CD14-positive monocyte (primary cell): ENCODE measurements at regions not wholly inside any gene's neighbourhood (a gene's known extent, or its start where the extent isn't known, plus 50 kb on each side); places are given as distances from the start of the nearest gene placed in this dataset.

Experiments used
- DNase-seq, 3 donors: peaks; one replicate each; pipeline ENCODE4 v3.0.0-alpha.2; 2011 to 2022
- H2AFZ ChIP-seq: 2 replicates; pipeline ENCODE4 v1.6.0; 2012; ENCODE audit warnings: mild to moderate bottlenecking, low read depth, low read length, inconsistent platforms; ENCODE audit not compliant: insufficient read depth, poor library complexity, severe bottlenecking
- H3K27ac ChIP-seq, 2 donors: 1 replicate in 1 of 2; 2 replicates in 1 of 2; pipeline ENCODE4 v1.5.1; 2012 to 2013; ENCODE audit warnings: low read length in 2 of 2, control low read depth in 1 of 2, inconsistent platforms in 1 of 2, low read depth in 1 of 2, mild to moderate bottlenecking in 1 of 2
- H3K27me3 ChIP-seq, 2 donors: one replicate each; pipeline versions ENCODE4 v1.6.0 to v1.6.1; 2011 to 2013; ENCODE audit warnings: low read length in 2 of 2; ENCODE audit not compliant: control insufficient read depth in 2 of 2, insufficient read depth in 2 of 2
- H3K36me3 ChIP-seq, 2 donors: replicated peaks in 1 of 2; 1 replicate in 1 of 2; 2 replicates in 1 of 2; pipeline versions ENCODE4 v1.5.1 to v1.6.1; 2012 to 2013; ENCODE audit warnings: low read length in 2 of 2, control low read depth in 1 of 2, inconsistent platforms in 1 of 2, mild to moderate bottlenecking in 1 of 2; ENCODE audit not compliant: insufficient read depth in 2 of 2, control insufficient read depth in 1 of 2
- H3K4me1 ChIP-seq, 2 donors: 1 replicate in 1 of 2; 2 replicates in 1 of 2; pipeline versions ENCODE4 v1.5.1 to v1.6.1; 2012 to 2013; ENCODE audit warnings: low read length in 2 of 2, control low read depth in 1 of 2, inconsistent platforms in 1 of 2, mild to moderate bottlenecking in 1 of 2, moderate library complexity in 1 of 2; ENCODE audit not compliant: insufficient read depth in 2 of 2, control insufficient read depth in 1 of 2
- H3K4me2 ChIP-seq: replicated peaks from 2 replicates; pipeline ENCODE3; 2012; ENCODE audit warnings: low read length, moderate library complexity, mild to moderate bottlenecking; ENCODE audit not compliant: poor library complexity, severe bottlenecking; ENCODE audit errors: extremely low read depth
- H3K4me3 ChIP-seq, 3 experiments: fragments of 200-600 bp in 1 of 3; sonication (generic) in 1 of 3; replicated peaks in 1 of 3; 1 replicate in 2 of 3; 2 replicates in 1 of 3; pipeline ENCODE4 v1.5.1; 2011 to 2013; ENCODE audit warnings: low read length in 3 of 3, mild to moderate bottlenecking in 3 of 3, control low read depth in 2 of 3, low read depth in 2 of 3, inconsistent platforms in 1 of 3, moderate library complexity in 1 of 3
- H3K79me2 ChIP-seq: 2 replicates; pipeline ENCODE4 v1.6.0; 2012; ENCODE audit warnings: mild to moderate bottlenecking, control low read depth, inconsistent platforms, low read length, moderate library complexity; ENCODE audit not compliant: insufficient read depth
- H3K9ac ChIP-seq: 2 replicates; pipeline ENCODE4 v1.6.0; 2017; ENCODE audit warnings: low read length, mild to moderate bottlenecking; ENCODE audit not compliant: insufficient read depth, poor library complexity, severe bottlenecking
- H3K9me3 ChIP-seq, 2 donors: replicated peaks in 1 of 2; 1 replicate in 1 of 2; 2 replicates in 1 of 2; pipeline versions ENCODE4 v1.5.1 to v1.6.1; 2012 to 2013; ENCODE audit warnings: low read length in 2 of 2, control low read depth in 1 of 2; ENCODE audit not compliant: control insufficient read depth in 1 of 2, insufficient read depth in 1 of 2
- H4K20me1 ChIP-seq: 2 replicates; pipeline ENCODE4 v1.6.0; 2012; ENCODE audit warnings: mild to moderate bottlenecking, low read length, control low read depth, moderate library complexity; ENCODE audit not compliant: insufficient read depth
- H3K27ac Mint-ChIP-seq, 7 donors: one replicate each; pipeline ENCODE4 v1.8.0; 2020; ENCODE audit warnings: mild to moderate bottlenecking in 7 of 7, mixed read lengths in 7 of 7, moderate library complexity in 6 of 7, inconsistent platforms in 2 of 7
- H3K27me3 Mint-ChIP-seq, 3 donors: one replicate each; pipeline ENCODE4 v1.8.0; 2021 to 2022; ENCODE audit warnings: low read depth in 3 of 3, mild to moderate bottlenecking in 3 of 3, mixed read lengths in 3 of 3, moderate library complexity in 3 of 3, inconsistent platforms in 1 of 3
- H3K36me3 Mint-ChIP-seq, 2 donors: one replicate each; pipeline ENCODE4 v1.8.0; 2020; ENCODE audit warnings: mixed read lengths in 2 of 2, inconsistent platforms in 1 of 2, mild to moderate bottlenecking in 1 of 2
- H3K4me1 Mint-ChIP-seq: one replicate; pipeline ENCODE4 v1.8.0; 2020; ENCODE audit warnings: mild to moderate bottlenecking, mixed read lengths
- H3K4me3 Mint-ChIP-seq, 2 donors: one replicate each; pipeline ENCODE4 v1.8.0; 2020; ENCODE audit warnings: mild to moderate bottlenecking in 2 of 2, mixed read lengths in 2 of 2, moderate library complexity in 1 of 2
- H3K9me3 Mint-ChIP-seq, 7 donors: one replicate each; pipeline ENCODE4 v1.8.0; 2020 to 2022; ENCODE audit warnings: mixed read lengths in 7 of 7, mild to moderate bottlenecking in 6 of 7, moderate library complexity in 6 of 7, inconsistent platforms in 2 of 7
- CTCF ChIP-seq: fragments of 200-600 bp; IDR thresholded peaks from one replicate; pipeline ENCODE4 v1.8.0; 2022; ENCODE audit warnings: antibody characterized with exemption, mild to moderate bottlenecking
- WGBS: methylation state at CpG from one replicate; pipeline ENCODE4 v1.1.5; 2013; ENCODE audit warnings: missing lambda C conversion rate; ENCODE audit not compliant: insufficient coverage; 5-methylcytosine and 5-hydroxymethylcytosine counted together
- intact Hi-C, 2 donors: fragments of 100-400 bp; cut with micrococcal nuclease; formaldehyde crosslinking; loops; one replicate each; pipeline versions ENCODE4 v1.15.0 to v1.15.1; 2023

- H3K4me2 ChIP-seq, result no peak overlapping the region
- TF ChIP-seq CTCF, result no peak
These were observed 344.7 kb upstream of the PABPC4L start for GRCh38 chr4:134546279-134546678.

GRCh38 chr4:134544303-134544770, 342.7 kb upstream of the PABPC4L start:
- Mint-ChIP-seq H3K36me3 (no peaks in the 10 kb centered on the region), H3K9me3 (peaks cover 0 to 10% (median 0%) of the 10 kb centered on the region in 7 donors), H3K4me3 (no peak overlapping the region), H3K27me3 (no peaks in the 10 kb centered on the region), H3K27ac (no peak overlapping the region), H3K4me1 (no peaks in the 10 kb centered on the region)
- Histone ChIP-seq H3K4me1 (no peaks in the 10 kb centered on the region), H3K79me2 (no peaks in the 10 kb centered on the region), H4K20me1 (no peaks in the 10 kb centered on the region), H3K27me3 (no peaks in the 10 kb centered on the region), H3K4me2 (no peak overlapping the region), H3K9ac (no peak overlapping the region), H3K27ac (no peak overlapping the region), H2AFZ (no peak overlapping the region), H3K4me3 (no peak overlapping the region), H3K36me3 (no peaks in the 10 kb centered on the region), H3K9me3 (peaks cover 4 to 14% of the 10 kb centered on the region in 2 donors)
- 0% methylated on average over 1 of the region's 2 CpGs for WGBS
- no peak for TF ChIP-seq CTCF
- intact Hi-C loops, result no loop called here
- no peak for DNase-seq

More at GRCh38 chr4:134546279-134546678, 344.7 kb upstream of the PABPC4L start:
- H3K27ac Mint-ChIP-seq, result no peak overlapping the region
- H3K27me3 Mint-ChIP-seq, result peaks cover 0 to under 1% (median 0%) of the 10 kb centered on the region in 3 donors
- no peaks in the 10 kb centered on the region for H3K4me1 Mint-ChIP-seq
- intact Hi-C loops, result no loop called here
- H3K4me1 ChIP-seq, result no peaks in the 10 kb centered on the region
- no peaks in the 10 kb centered on the region for H3K36me3 Mint-ChIP-seq
- H3K9ac ChIP-seq, result no peak overlapping the region
- no peak overlapping the region for H3K27ac ChIP-seq
- H4K20me1 ChIP-seq, result no peaks in the 10 kb centered on the region
- H3K4me3 Mint-ChIP-seq, result no peak overlapping the region
- peaks cover 4 to 14% of the 10 kb centered on the region in 2 donors for H3K9me3 ChIP-seq
- no peak overlapping the region for H2AFZ ChIP-seq
- no peak for DNase-seq
- H3K79me2 ChIP-seq, result no peaks in the 10 kb centered on the region
- H3K4me3 ChIP-seq, result no peak overlapping the region
- H3K27me3 ChIP-seq, result no peaks in the 10 kb centered on the region
- peaks cover 0 to 10% (median 0%) of the 10 kb centered on the region in 7 donors for H3K9me3 Mint-ChIP-seq
- no peaks in the 10 kb centered on the region for H3K36me3 ChIP-seq
- WGBS, result 100% methylated on average over 10 of the region's 15 CpGs
